ENCODE measurements at regions not wholly inside any gene's neighbourhood (a gene's known extent, or its start where the extent isn't known, plus 50 kb on each side); places are given as distances from the start of the nearest gene placed in this dataset.

- no peak for TF ChIP-seq REST (IDR thresholded peaks at IDR 0.05)
- TF ChIP-seq HNF4A (conservative IDR thresholded peaks at IDR 0.05): no peak
- no peak for TF ChIP-seq FOXA1 (IDR thresholded peaks at IDR 0.05)
- no peak for TF ChIP-seq MAX (IDR thresholded peaks at IDR 0.05)
- TF ChIP-seq RAD21 (IDR thresholded peaks at IDR 0.05): no peak
Measured at GRCh38 chr2:128729051-128729450, 410.4 kb upstream of the HS6ST1 start (continued).

GRCh38 chr2:128731994-128732650, 413.5 kb upstream of the HS6ST1 start:
- Histone ChIP-seq H3K9me3 (ENCODE audit: control insufficient read depth in 4 of 4, low read length in 3 of 4) (peaks cover 0 to 4% (median 0%) of the 10 kb centered on the region in 4 donors), H3K27ac (ENCODE audit: low read depth in 1 of 2, low read length in 2 of 2) (no peak overlapping the region), H3K4me1 (ENCODE audit: control insufficient read depth in 4 of 4, insufficient read depth in 4 of 4, low read length in 3 of 4) (peaks cover 6 to 16% (median 7%) of the 10 kb centered on the region in 4 donors), H3K4me3 (ENCODE audit: low read depth in 1 of 3, low read length in 3 of 3) (no peak overlapping the region), H3K27me3 (ENCODE audit: control insufficient read depth in 4 of 4, insufficient read depth in 4 of 4, low read length in 3 of 4) (peaks cover 0 to 5% (median 0%) of the 10 kb centered on the region in 4 donors), H3K36me3 (ENCODE audit: control insufficient read depth in 4 of 4, insufficient read depth in 3 of 4, low read depth in 1 of 4, low read length in 3 of 4) (no peaks in the 10 kb centered on the region), H3K9ac (ENCODE audit: low read depth in 1 of 2, low read length in 2 of 2) (no peak overlapping the region)
- WGBS: 96% methylated on average over 11 of the region's 11 CpGs
- no peak for DNase-seq (ENCODE audit: low spot score)
- TF ChIP-seq RAD21 (IDR thresholded peaks at IDR 0.05) (no peak), MAX (IDR thresholded peaks at IDR 0.05) (no peak), TAF1 (conservative IDR thresholded peaks at IDR 0.05) (no peak), HNF4G (IDR thresholded peaks at IDR 0.05) (no peak), NR2F2 (IDR thresholded peaks at IDR 0.05) (no peak), ATF3 (IDR thresholded peaks at IDR 0.05) (no peak), YY1 (IDR thresholded peaks at IDR 0.05) (no peak), REST (IDR thresholded peaks at IDR 0.05) (no peak)

GRCh38 chr2:128732976-128733431, 414.3 kb upstream of the HS6ST1 start:
- Histone ChIP-seq H3K9ac (ENCODE audit: low read depth in 1 of 2, low read length in 2 of 2) (no peak overlapping the region), H3K36me3 (ENCODE audit: control insufficient read depth in 4 of 4, insufficient read depth in 3 of 4, low read depth in 1 of 4, low read length in 3 of 4) (no peaks in the 10 kb centered on the region), H3K4me1 (ENCODE audit: control insufficient read depth in 4 of 4, insufficient read depth in 4 of 4, low read length in 3 of 4) (peaks cover 6 to 16% (median 7%) of the 10 kb centered on the region in 4 donors), H3K27me3 (ENCODE audit: control insufficient read depth in 4 of 4, insufficient read depth in 4 of 4, low read length in 3 of 4) (peaks cover 0 to 5% (median 0%) of the 10 kb centered on the region in 4 donors), H3K9me3 (ENCODE audit: control insufficient read depth in 4 of 4, low read length in 3 of 4) (peaks cover 0 to 4% (median 0%) of the 10 kb centered on the region in 4 donors), H3K4me3 (ENCODE audit: low read depth in 1 of 3, low read length in 3 of 3) (no peak overlapping the region), H3K27ac (ENCODE audit: low read depth in 1 of 2, low read length in 2 of 2) (no peak overlapping the region)
- TF ChIP-seq RAD21 (IDR thresholded peaks at IDR 0.05) (no peak), CTCF (IDR thresholded peaks at IDR 0.05; ENCODE audit: low read depth, low read length, missing input control) (no peak), REST (IDR thresholded peaks at IDR 0.05) (no peak), MAX (IDR thresholded peaks at IDR 0.05) (no peak)
- DNase-seq (ENCODE audit: low spot score): no peak
- WGBS: 43% methylated on average over 4 of the region's 4 CpGs

Measured in liver (tissue), 8 donors.